MM.1S (cell line): ENCODE measurements at regions not wholly inside any gene's neighbourhood (a gene's known extent, or its start where the extent isn't known, plus 50 kb on each side); places are given as distances from the start of the nearest gene placed in this dataset.
A peak's percentile ranks its signal among the peaks of the same experiment; 100 is the strongest.

Experiments
- DNase-seq: peaks from one replicate; pipeline ENCODE4 v3.0.0-alpha.2; 2015
- H2AFZ ChIP-seq: fragments of 300-600 bp; sonication (generic); 2 replicates; pipeline ENCODE4 v1.6.0; 2016; ENCODE audit warnings: antibody characterized with exemption, low read length
- H3F3A ChIP-seq: fragments of 300-600 bp; sonication (generic); 2 replicates; pipeline ENCODE4 v1.6.1; 2016; ENCODE audit warnings: mild to moderate bottlenecking, antibody characterized with exemption, low read length, moderate library complexity, mixed read lengths; ENCODE audit not compliant: insufficient read depth
- H3K27ac ChIP-seq: fragments of 300-600 bp; sonication (generic); 2 replicates; pipeline ENCODE4 v1.5.1; 2016; ENCODE audit warnings: mild to moderate bottlenecking, low read length
- H3K27me3 ChIP-seq: fragments of 300-600 bp; sonication (generic); replicated peaks from 2 replicates; pipeline ENCODE4 v1.6.0; 2016; ENCODE audit warnings: low read length; ENCODE audit not compliant: insufficient read depth
- H3K36me3 ChIP-seq: fragments of 300-600 bp; sonication (generic); replicated peaks from 2 replicates; pipeline ENCODE4 v1.6.1; 2016; ENCODE audit warnings: mild to moderate bottlenecking, low read length, mixed read lengths; ENCODE audit not compliant: insufficient read depth
- H3K4me1 ChIP-seq: fragments of 300-600 bp; sonication (generic); 2 replicates; pipeline ENCODE4 v1.6.1; 2016; ENCODE audit warnings: low read length, mixed read lengths
- H3K4me2 ChIP-seq: fragments of 300-600 bp; sonication (generic); 2 replicates; pipeline ENCODE4 v1.6.0; 2016; ENCODE audit warnings: low read depth, low read length
- H3K4me3 ChIP-seq: fragments of 300-600 bp; sonication (generic); 2 replicates; pipeline ENCODE4 v1.5.1; 2016; ENCODE audit warnings: low read length, mixed read lengths
- H3K79me2 ChIP-seq: fragments of 300-600 bp; sonication (generic); 2 replicates; pipeline ENCODE4 v1.6.1; 2016; ENCODE audit warnings: mixed run types, low read length, mixed read lengths
- H3K9ac ChIP-seq: fragments of 300-600 bp; sonication (generic); 2 replicates; pipeline ENCODE4 v1.6.1; 2016; ENCODE audit warnings: low read length, mixed read lengths
- H3K9me2 ChIP-seq: fragments of 300-600 bp; sonication (generic); replicated peaks from 2 replicates; pipeline ENCODE4 v1.6.1; 2016; ENCODE audit warnings: mild to moderate bottlenecking, low read length, mixed read lengths; ENCODE audit not compliant: insufficient read depth
- H3K9me3 ChIP-seq: fragments of 300-600 bp; sonication (generic); replicated peaks from 2 replicates; pipeline ENCODE4 v1.6.1; 2016; ENCODE audit warnings: mild to moderate bottlenecking, low read length, mixed read lengths; ENCODE audit not compliant: insufficient read depth
- H4K20me1 ChIP-seq: fragments of 300-600 bp; sonication (generic); 2 replicates; pipeline ENCODE4 v1.6.1; 2016; ENCODE audit warnings: mild to moderate bottlenecking, low read length, moderate library complexity, mixed read lengths; ENCODE audit not compliant: insufficient read depth
- CTCF ChIP-seq: fragments of 300-600 bp; sonication (generic); IDR thresholded peaks from 2 replicates; pipeline ENCODE4 v1.5.1; 2016; ENCODE audit warnings: antibody characterized with exemption, low read length, mixed read lengths
- EZH2 ChIP-seq: fragments of 300-600 bp; sonication (generic); optimal IDR thresholded peaks from 2 replicates; pipeline ENCODE3; 2017; ENCODE audit warnings: low read depth, mild to moderate bottlenecking, antibody characterized with exemption, low read length, mixed read lengths
- EZH2phosphoT487 ChIP-seq: fragments of 300-600 bp; sonication (generic); IDR thresholded peaks from 2 replicates; pipeline ENCODE4 v1.6.1; 2018; ENCODE audit warnings: antibody characterized with exemption, low read length

- Histone ChIP-seq H3K4me3 (no peak overlapping the region), H3K36me3 (no peaks in the 10 kb centered on the region), H3K79me2 (no peaks in the 10 kb centered on the region), H3K9me2 (no peaks in the 10 kb centered on the region), H3K4me2 (no peak overlapping the region), H3K4me1 (peaks cover 14% of the 10 kb centered on the region), H2AFZ (no peak overlapping the region), H3K9me3 (no peaks in the 10 kb centered on the region), H3F3A (no peaks in the 10 kb centered on the region), H4K20me1 (no peaks in the 10 kb centered on the region), H3K9ac (no peak overlapping the region), H3K27ac (no peak overlapping the region), H3K27me3 (no peaks in the 10 kb centered on the region)
- TF ChIP-seq EZH2 = no peak
- TF ChIP-seq CTCF = peak; percentile 94
- peak; percentile 62 for DNase-seq
Observed at GRCh38 chr6:138588805-138589434, 89.6 kb upstream of the NHSL1 start.

GRCh38 chr6:138590796-138591709 is 91.8 kb upstream of the NHSL1 start:
- no peak overlapping the region for H3K4me3 ChIP-seq
- H3F3A ChIP-seq = no peaks in the 10 kb centered on the region
- no peaks in the 10 kb centered on the region for H3K27me3 ChIP-seq
- H3K79me2 ChIP-seq = no peaks in the 10 kb centered on the region
- peaks cover 13% of the 10 kb centered on the region for H3K4me1 ChIP-seq
- H3K9me2 ChIP-seq = no peaks in the 10 kb centered on the region
- H3K27ac ChIP-seq = no peak overlapping the region
- no peak overlapping the region for H2AFZ ChIP-seq
- no peaks in the 10 kb centered on the region for H4K20me1 ChIP-seq
- no peak overlapping the region for H3K4me2 ChIP-seq
- H3K9ac ChIP-seq = no peak overlapping the region
- H3K9me3 ChIP-seq = no peaks in the 10 kb centered on the region
- no peaks in the 10 kb centered on the region for H3K36me3 ChIP-seq
- TF ChIP-seq EZH2phosphoT487 (no peak), CTCF (peak; percentile 87)
- DNase-seq = peak; percentile 64

- no peaks in the 10 kb centered on the region for H3K36me3 ChIP-seq
- H3K9me3 ChIP-seq = no peaks in the 10 kb centered on the region
- peaks cover 4% of the 10 kb centered on the region; the same call in 1 of the 2 replicates for H3K4me1 ChIP-seq
- no peak overlapping the region for H3K9ac ChIP-seq
- H3K27me3 ChIP-seq = no peaks in the 10 kb centered on the region
- H2AFZ ChIP-seq = peak overlapping the region; percentile 45; the same call in 1 of the 2 replicates
- H3K4me3 ChIP-seq = no peak overlapping the region
- H3K9me2 ChIP-seq = no peaks in the 10 kb centered on the region
- no peaks in the 10 kb centered on the region for H3F3A ChIP-seq
- TF ChIP-seq EZH2 (no peak), EZH2phosphoT487 (no peak), CTCF (no peak)
- H3K79me2 ChIP-seq = no peaks in the 10 kb centered on the region
- no peaks in the 10 kb centered on the region for H4K20me1 ChIP-seq
- DNase-seq = peak; percentile 14
- H3K27ac ChIP-seq = peak overlapping the region; percentile 2; the same call in 1 of the 2 replicates
- H3K4me2 ChIP-seq = peak overlapping the region; percentile 32; the same call in 1 of the 2 replicates
Observed at GRCh38 chr6:138592749-138593123, 93.4 kb upstream of the NHSL1 start.
